OCI-LY3 (cell line): ENCODE measurements at regions not wholly inside any gene's neighbourhood (a gene's known extent, or its start where the extent isn't known, plus 50 kb on each side); places are given as distances from the start of the nearest gene placed in this dataset.
"Not testable (repeated sequence)": the region's sequence is repeated elsewhere in the genome, so short reads cannot be mapped to it uniquely, and the experiment has no call there.

Source experiments
- EZH2phosphoT487 ChIP-seq: fragments of 200-600 bp; shearing (Covaris generic); IDR thresholded peaks from 2 replicates; pipeline ENCODE4 v1.6.1; 2018; ENCODE audit warnings: antibody characterized with exemption, mixed run types, low read depth
- TF ChIP-seq, protein P1 (sequence below): fragments of 200-600, 300-600 bp; sonication (generic); IDR thresholded peaks from 2 replicates; pipeline ENCODE4 v1.5.1; 2014; ENCODE audit warnings: antibody characterized with exemption, low read length, low read depth

DNA sequence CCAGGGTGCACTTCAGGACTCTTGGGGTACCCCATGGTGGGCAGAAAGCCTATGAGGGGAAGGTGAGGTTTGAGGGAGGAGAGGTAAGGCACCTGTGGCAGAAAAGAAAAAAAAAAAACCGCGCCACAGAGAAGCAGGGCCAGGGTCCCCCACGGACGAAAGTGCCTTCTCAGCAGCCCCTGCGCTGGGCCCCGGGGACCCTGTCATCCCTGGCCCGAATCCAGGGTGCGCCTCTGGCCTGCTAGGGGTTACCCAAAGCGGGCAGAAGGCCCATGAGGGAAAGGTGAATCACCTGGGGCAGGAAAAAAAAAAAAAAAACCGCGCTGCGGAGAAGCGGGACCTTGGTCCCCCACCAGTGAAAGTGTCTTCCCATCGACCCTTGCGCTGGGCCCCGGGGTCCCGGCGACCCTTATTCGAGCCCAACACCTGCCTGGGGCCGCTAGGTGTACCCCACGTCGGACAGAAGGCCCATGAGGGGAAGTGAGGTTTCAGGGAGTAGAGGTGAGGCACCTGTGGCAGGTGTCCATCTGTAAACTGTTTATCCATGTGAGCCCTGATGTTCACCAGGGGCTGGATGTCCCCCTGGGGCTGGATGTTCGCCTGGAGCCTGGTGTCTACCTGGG, 191.9 kb downstream of the POTEM start:
- TF ChIP-seq, protein P1, sequence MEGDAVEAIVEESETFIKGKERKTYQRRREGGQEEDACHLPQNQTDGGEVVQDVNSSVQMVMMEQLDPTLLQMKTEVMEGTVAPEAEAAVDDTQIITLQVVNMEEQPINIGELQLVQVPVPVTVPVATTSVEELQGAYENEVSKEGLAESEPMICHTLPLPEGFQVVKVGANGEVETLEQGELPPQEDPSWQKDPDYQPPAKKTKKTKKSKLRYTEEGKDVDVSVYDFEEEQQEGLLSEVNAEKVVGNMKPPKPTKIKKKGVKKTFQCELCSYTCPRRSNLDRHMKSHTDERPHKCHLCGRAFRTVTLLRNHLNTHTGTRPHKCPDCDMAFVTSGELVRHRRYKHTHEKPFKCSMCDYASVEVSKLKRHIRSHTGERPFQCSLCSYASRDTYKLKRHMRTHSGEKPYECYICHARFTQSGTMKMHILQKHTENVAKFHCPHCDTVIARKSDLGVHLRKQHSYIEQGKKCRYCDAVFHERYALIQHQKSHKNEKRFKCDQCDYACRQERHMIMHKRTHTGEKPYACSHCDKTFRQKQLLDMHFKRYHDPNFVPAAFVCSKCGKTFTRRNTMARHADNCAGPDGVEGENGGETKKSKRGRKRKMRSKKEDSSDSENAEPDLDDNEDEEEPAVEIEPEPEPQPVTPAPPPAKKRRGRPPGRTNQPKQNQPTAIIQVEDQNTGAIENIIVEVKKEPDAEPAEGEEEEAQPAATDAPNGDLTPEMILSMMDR: not testable (repeated sequence)
- TF ChIP-seq EZH2phosphoT487: not testable (repeated sequence)
